ENCODE measurements at regions not wholly inside any gene's neighbourhood (a gene's known extent, or its start where the extent isn't known, plus 50 kb on each side); places are given as distances from the start of the nearest gene placed in this dataset.

- no peak overlapping the region for H3K4me3 ChIP-seq (ENCODE audit: low read depth, low read length)
- no peak for TF ChIP-seq CTCF (IDR thresholded peaks at IDR 0.05; ENCODE audit: low read depth, low read length)
Measured at GRCh38 chrX:69238887-69239231, 73.6 kb upstream of the PJA1 start.

GRCh38 chrX:69238114-69238886 lies 73.0 kb upstream of the PJA1 start:
- no peak for TF ChIP-seq CTCF (IDR thresholded peaks at IDR 0.05; ENCODE audit: low read depth, low read length)
- H3K4me3 ChIP-seq (ENCODE audit: low read depth, low read length) = no peak overlapping the region

- TF ChIP-seq CTCF (IDR thresholded peaks at IDR 0.05; ENCODE audit: low read depth, low read length) = no peak
- H3K4me3 ChIP-seq (ENCODE audit: low read depth, low read length) = no peak overlapping the region
Measured at GRCh38 chrX:69237236-69237635, 72.0 kb upstream of the PJA1 start.

GRCh38 chrX:69236641-69237040 lies 71.4 kb upstream of the PJA1 start:
- TF ChIP-seq CTCF (IDR thresholded peaks at IDR 0.05; ENCODE audit: low read depth, low read length) = no peak
- H3K4me3 ChIP-seq (ENCODE audit: low read depth, low read length) = no peak overlapping the region

GRCh38 chrX:69234624-69235023 lies 69.4 kb upstream of the PJA1 start:
- TF ChIP-seq CTCF (IDR thresholded peaks at IDR 0.05; ENCODE audit: low read depth, low read length) = no peak
- H3K4me3 ChIP-seq (ENCODE audit: low read depth, low read length) = no peak overlapping the region

GRCh38 chrX:69232945-69233344 lies 67.7 kb upstream of the PJA1 start:
- H3K4me3 ChIP-seq (ENCODE audit: low read depth, low read length) = no peak overlapping the region
- TF ChIP-seq CTCF (IDR thresholded peaks at IDR 0.05; ENCODE audit: low read depth, low read length) = no peak

- TF ChIP-seq CTCF (IDR thresholded peaks at IDR 0.05; ENCODE audit: low read depth, low read length) = no peak
- no peak overlapping the region for H3K4me3 ChIP-seq (ENCODE audit: low read depth, low read length)
Measured at GRCh38 chrX:69231903-69232302, 66.7 kb upstream of the PJA1 start.
